Prostate gland (tissue), 2 donors: ENCODE measurements at regions not wholly inside any gene's neighbourhood (a gene's known extent, or its start where the extent isn't known, plus 50 kb on each side); places are given as distances from the start of the nearest gene placed in this dataset.
"Not testable (repeated sequence)": the region's sequence is repeated elsewhere in the genome, so short reads cannot be mapped to it uniquely, and the experiment has no call there.

Source experiments
- DNase-seq: peaks from one replicate; pipeline ENCODE4 v3.0.0-alpha.2; 2019; ENCODE audit warnings: low spot score
- H3K27ac ChIP-seq, 2 donors: fragments of 200-600 bp; sonication (generic); 2 replicates each; pipeline ENCODE4 v1.5.1; 2017 to 2019
- H3K27me3 ChIP-seq: fragments of 200-600 bp; sonication (generic); replicated peaks from 2 replicates; pipeline ENCODE4 v1.5.1; 2019; ENCODE audit not compliant: insufficient read depth
- H3K36me3 ChIP-seq, 2 donors: fragments of 200-600 bp; sonication (generic); 1 replicate in 1 of 2; 2 replicates in 1 of 2; pipeline versions ENCODE4 v1.5.1 to v1.8.1; 2017 to 2019
- H3K4me1 ChIP-seq: fragments of 200-600 bp; sonication (generic); replicated peaks from 2 replicates; pipeline ENCODE4 v1.5.1; 2019
- H3K4me3 ChIP-seq, 2 donors: fragments of 200-600 bp; sonication (generic); 2 replicates each; pipeline ENCODE4 v1.5.1; 2017 to 2019
- H3K9me3 ChIP-seq: fragments of 200-600 bp; sonication (generic); 2 replicates; pipeline ENCODE4 v1.5.1; 2017
- POLR2A ChIP-seq: fragments of 450-650 bp; IDR thresholded peaks from one replicate; pipeline ENCODE4 v1.6.1; 2016; ENCODE audit warnings: antibody characterized with exemption, mild to moderate bottlenecking
- POLR2AphosphoS5 ChIP-seq: sonication (generic); formaldehyde crosslinking; IDR thresholded peaks from one replicate; pipeline ENCODE4 v1.6.1; 2017; ENCODE audit warnings: antibody characterized with exemption
- WGBS: methylation state at CpG from one replicate; pipeline ENCODE4 v1.1.5; 2018; 5-methylcytosine and 5-hydroxymethylcytosine counted together
- intact Hi-C: fragments of 100-400 bp; cut with DNase I; formaldehyde crosslinking; loops from one replicate; pipeline ENCODE4 v1.14.2; 2022
- TF ChIP-seq, protein P1 (sequence below), 4 experiments: fragments of 200-600 bp in 2 of 4; fragments of 450-650 bp in 2 of 4; sonication (generic) in 2 of 4; IDR thresholded peaks; 1 replicate in 3 of 4; 2 replicates in 1 of 4; pipeline ENCODE4 v1.5.1; 2016 to 2019; ENCODE audit warnings: antibody characterized with exemption in 4 of 4, mild to moderate bottlenecking in 2 of 4, moderate library complexity in 2 of 4

DNA sequence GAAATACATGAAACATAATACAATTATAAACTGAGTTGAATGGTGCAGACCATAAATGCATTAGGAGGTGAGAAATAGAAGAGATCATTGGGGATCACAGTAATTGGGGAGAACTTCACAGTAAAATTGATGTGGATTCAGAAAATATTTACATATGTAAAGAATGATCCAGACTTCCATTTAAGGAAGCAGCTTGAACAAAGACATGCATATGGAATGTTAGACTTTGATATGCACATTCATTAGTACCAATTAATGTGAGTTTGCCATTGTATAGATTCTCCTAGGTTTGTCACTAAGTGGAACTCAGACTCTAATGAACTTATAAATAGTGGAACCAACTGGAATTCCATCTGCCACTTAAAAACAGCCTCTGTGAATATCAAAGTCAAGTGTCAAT, 235.6 kb downstream of the PARM1 start:
- H3K27ac ChIP-seq = no peak overlapping the region
- no peaks in the 10 kb centered on the region for H3K27me3 ChIP-seq
- H3K4me3 ChIP-seq = no peak overlapping the region
- intact Hi-C loops = no loop called here
- TF ChIP-seq POLR2AphosphoS5 = no peak
- TF ChIP-seq, protein P1, sequence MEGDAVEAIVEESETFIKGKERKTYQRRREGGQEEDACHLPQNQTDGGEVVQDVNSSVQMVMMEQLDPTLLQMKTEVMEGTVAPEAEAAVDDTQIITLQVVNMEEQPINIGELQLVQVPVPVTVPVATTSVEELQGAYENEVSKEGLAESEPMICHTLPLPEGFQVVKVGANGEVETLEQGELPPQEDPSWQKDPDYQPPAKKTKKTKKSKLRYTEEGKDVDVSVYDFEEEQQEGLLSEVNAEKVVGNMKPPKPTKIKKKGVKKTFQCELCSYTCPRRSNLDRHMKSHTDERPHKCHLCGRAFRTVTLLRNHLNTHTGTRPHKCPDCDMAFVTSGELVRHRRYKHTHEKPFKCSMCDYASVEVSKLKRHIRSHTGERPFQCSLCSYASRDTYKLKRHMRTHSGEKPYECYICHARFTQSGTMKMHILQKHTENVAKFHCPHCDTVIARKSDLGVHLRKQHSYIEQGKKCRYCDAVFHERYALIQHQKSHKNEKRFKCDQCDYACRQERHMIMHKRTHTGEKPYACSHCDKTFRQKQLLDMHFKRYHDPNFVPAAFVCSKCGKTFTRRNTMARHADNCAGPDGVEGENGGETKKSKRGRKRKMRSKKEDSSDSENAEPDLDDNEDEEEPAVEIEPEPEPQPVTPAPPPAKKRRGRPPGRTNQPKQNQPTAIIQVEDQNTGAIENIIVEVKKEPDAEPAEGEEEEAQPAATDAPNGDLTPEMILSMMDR (IDR thresholded peaks at IDR 0.05) = no peak
- TF ChIP-seq POLR2A = no peak
- DNase-seq = no peak
- H3K36me3 ChIP-seq = no peaks in the 10 kb centered on the region
- H3K4me1 ChIP-seq = no peaks in the 10 kb centered on the region
- H3K9me3 ChIP-seq = no peaks in the 10 kb centered on the region

- H3K4me1 ChIP-seq, DNase-seq, H3K27me3 ChIP-seq, H3K27ac ChIP-seq, H3K4me3 ChIP-seq, H3K36me3 ChIP-seq, H3K9me3 ChIP-seq, intact Hi-C loops: not testable (repeated sequence)
- WGBS = 76% methylated on average over 2 of the region's 2 CpGs
Measured at GRCh38 chr4:75165100-75165499, 232.2 kb downstream of the PARM1 start.

DNA sequence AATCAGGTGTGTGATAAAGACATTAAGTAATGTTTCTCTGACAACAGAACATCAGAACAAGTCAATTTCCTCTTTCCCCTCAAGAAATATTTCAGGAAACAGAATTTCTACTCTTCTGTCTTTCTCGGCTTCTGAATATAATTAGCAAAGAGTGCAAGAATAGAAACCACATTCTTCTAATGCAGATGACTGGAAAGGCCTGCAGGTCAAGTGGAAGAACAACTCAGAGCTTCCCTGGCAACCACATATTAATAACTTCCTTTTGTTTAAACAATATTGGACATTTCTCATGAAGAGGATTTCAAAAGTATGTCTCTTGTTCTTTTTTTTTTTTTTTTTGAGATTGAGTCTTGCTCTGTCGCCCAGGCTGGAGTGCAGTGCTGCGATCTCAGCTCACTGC, 225.5 kb downstream of the PARM1 start:
- intact Hi-C loops = no loop called here
- Histone ChIP-seq H3K27ac (no peak overlapping the region), H3K4me3 (no peak overlapping the region), H3K9me3 (no peaks in the 10 kb centered on the region), H3K27me3 (no peaks in the 10 kb centered on the region), H3K36me3 (no peaks in the 10 kb centered on the region), H3K4me1 (no peaks in the 10 kb centered on the region)
- DNase-seq = no peak
- 92% methylated on average over 3 of the region's 3 CpGs for WGBS
- TF ChIP-seq POLR2AphosphoS5 (no peak), POLR2A (no peak)
- TF ChIP-seq, protein P1 (IDR thresholded peaks at IDR 0.05) = no peak

DNA sequence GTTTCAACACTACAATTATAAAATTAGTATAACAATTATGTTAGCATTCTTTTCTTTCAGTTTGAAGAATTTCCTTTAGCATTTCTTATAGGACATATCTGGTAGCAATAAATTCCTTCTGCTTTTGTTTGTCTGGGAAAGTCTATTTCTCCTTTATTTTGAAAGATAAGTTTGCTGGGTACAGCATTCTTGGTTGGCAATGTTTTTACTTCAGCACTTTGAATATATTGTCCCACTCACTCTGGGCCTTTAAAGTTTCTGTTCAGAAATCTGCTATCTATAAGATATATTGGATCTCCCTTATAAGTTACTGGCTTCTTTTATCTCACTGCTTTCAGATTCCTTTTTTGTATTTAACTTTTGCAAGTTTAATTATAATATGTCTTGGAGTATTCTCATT, 222.1 kb downstream of the PARM1 start:
- no peaks in the 10 kb centered on the region for H3K4me1 ChIP-seq
- H3K4me3 ChIP-seq = no peak overlapping the region
- H3K27me3 ChIP-seq = no peaks in the 10 kb centered on the region
- no peaks in the 10 kb centered on the region for H3K9me3 ChIP-seq
- intact Hi-C loops = no loop called here
- no peak overlapping the region for H3K27ac ChIP-seq
- TF ChIP-seq POLR2A (no peak), POLR2AphosphoS5 (no peak)
- TF ChIP-seq, protein P1 (IDR thresholded peaks at IDR 0.05) = no peak
- no peaks in the 10 kb centered on the region for H3K36me3 ChIP-seq
- no peak for DNase-seq

DNA sequence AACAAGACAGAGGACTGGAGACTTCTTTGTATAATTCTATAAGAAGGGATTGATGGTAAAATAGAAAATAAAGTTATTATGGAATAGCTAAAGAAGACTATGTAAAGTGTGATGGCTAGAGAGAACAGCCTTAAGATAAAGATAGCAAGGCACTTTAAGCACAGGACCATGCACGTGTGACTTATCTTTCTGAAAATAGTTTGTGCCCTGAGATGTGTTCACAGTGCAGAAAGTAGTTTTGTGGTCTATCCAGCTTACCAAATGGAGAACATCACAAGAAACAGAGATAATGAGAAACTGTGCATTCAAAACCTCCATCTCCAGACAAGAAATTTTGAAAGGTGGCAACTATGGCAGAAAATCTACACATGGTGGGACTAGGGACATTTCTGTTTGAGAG, 213.3 kb downstream of the PARM1 start:
- no peak for DNase-seq
- Histone ChIP-seq H3K4me3 (no peak overlapping the region), H3K27ac (no peak overlapping the region), H3K27me3 (no peaks in the 10 kb centered on the region), H3K9me3 (no peaks in the 10 kb centered on the region), H3K4me1 (no peaks in the 10 kb centered on the region), H3K36me3 (no peaks in the 10 kb centered on the region)
- TF ChIP-seq, protein P1 (IDR thresholded peaks at IDR 0.05) = no peak
- TF ChIP-seq POLR2A (no peak), POLR2AphosphoS5 (no peak)
- WGBS = 74% methylated on average over 1 of the region's 1 CpG
- intact Hi-C loops = no loop called here

- Histone ChIP-seq H3K4me1 (no peaks in the 10 kb centered on the region), H3K27me3 (no peaks in the 10 kb centered on the region), H3K4me3 (no peak overlapping the region), H3K36me3 (no peaks in the 10 kb centered on the region), H3K9me3 (no peaks in the 10 kb centered on the region), H3K27ac (no peak overlapping the region)
- WGBS = 95% methylated on average over 1 of the region's 1 CpG
- TF ChIP-seq POLR2AphosphoS5 = no peak
- TF ChIP-seq, protein P1 (IDR thresholded peaks at IDR 0.05) = no peak
- no peak for TF ChIP-seq POLR2A
- DNase-seq = no peak
- intact Hi-C loops = no loop called here
Measured at GRCh38 chr4:75144475-75144874, 211.6 kb downstream of the PARM1 start.
